HG03280 (cell line): ENCODE measurements at regions not wholly inside any gene's neighbourhood (a gene's known extent, or its start where the extent isn't known, plus 50 kb on each side); places are given as distances from the start of the nearest gene placed in this dataset.

Experiments
- ATAC-seq: cut with Tn5 transposase; IDR thresholded peaks from one replicate; pipeline ENCODE4 v1.9.1; 2021; ENCODE audit warnings: mild to moderate bottlenecking, moderate library complexity; ENCODE audit not compliant: unreplicated experiment

DNA sequence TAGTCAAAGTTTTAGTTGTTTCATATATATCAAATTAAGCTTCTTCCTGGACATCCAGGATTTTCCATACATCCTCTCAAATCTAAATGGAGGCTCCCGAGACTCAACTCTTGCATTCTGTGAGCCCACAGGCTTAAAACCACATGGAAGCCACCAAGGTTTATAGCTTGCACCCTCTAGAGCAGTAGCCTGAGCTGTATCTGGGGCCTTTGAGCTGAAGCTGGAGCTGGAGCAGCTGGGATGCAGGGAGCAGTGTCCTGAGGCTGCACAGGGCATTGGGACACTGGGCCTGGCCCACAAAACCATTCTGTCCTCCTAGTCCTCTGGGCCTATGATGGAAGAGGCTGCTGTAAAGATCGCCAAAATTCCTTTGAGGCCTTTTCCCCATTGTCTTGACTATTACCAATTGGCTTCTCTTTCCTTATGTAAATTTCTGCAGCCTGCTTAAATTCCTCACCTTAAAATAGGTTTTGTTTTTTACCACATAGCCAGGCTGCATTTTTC is 151.0 kb downstream of the COX7C start:
- no peak for ATAC-seq

DNA sequence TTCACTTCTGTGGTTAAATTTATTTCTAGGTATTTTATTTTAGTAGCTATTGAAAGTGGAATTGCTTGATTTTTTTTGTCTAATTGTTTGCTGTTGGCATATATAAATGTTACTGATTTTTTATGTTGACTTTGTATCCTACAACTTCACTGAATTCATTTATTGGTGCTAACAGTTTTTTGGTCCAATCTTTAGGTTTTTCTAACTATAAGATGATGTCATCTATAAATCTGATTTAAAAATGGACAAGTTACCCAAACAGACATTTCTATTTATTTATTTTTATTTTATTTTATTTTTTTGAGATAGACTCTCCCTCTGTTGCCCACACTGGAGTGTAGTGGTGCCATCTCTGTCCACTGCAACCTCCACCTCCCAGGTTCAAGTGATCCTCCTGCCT is 162.3 kb downstream of the COX7C start:
- ATAC-seq: no peak

DNA sequence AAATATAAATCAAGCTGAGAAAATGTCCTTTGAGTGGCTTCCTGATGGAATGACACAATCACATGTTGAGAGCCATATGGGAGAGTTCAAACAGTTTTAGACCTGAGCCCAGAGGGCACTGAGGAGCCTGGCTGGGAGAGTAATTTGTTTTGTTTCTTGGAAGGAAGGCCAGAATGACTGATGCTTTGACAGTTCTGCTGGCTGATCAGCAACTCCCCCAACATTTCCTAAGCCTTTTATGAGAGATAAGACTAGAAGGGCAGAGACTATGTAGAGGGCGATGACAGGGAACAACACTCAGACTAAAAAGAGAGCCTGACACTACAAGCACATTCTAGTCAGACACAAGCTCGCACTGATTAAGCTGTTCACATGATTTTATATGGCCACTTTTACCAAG is 169.2 kb downstream of the COX7C start:
- ATAC-seq: no peak

DNA sequence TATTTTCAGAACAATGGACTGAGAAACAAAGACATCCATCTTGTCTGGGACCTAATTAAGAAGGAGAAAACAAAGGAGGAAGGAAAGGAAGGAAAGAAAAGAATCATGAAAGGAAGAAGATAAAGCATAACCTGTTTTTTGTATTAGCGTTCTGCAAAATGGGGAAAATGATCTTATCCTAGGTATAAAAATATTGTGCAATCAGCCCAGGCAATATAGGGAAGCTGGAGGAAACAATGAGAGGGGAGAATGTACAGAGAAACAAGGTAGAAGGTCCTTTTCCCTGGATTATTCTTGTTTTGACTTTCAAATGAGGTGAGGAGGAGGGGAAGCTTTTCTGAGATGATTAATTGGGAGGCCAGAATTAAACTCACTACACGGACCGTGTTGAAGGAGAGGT is 177.9 kb downstream of the COX7C start:
- no peak for ATAC-seq

DNA sequence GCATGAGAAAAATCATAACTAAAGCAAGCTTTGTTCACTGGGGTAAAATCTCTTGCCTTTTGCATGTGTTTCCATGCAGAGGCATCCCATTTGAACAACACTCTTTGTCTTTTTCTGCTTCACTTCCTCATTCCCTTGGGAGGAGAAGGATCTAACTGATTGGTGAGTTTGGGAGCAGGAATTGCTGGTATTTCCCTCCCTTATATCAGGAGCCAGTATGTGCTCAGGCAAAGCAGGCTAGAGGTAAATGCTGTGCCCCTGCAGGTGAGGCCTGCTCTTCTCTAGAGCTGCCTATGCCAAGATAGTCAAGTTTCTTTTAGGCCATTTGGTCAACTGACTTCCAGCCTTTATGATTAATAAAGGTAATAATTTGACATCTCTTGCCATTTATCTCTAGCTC is 179.9 kb downstream of the COX7C start:
- no peak for ATAC-seq

DNA sequence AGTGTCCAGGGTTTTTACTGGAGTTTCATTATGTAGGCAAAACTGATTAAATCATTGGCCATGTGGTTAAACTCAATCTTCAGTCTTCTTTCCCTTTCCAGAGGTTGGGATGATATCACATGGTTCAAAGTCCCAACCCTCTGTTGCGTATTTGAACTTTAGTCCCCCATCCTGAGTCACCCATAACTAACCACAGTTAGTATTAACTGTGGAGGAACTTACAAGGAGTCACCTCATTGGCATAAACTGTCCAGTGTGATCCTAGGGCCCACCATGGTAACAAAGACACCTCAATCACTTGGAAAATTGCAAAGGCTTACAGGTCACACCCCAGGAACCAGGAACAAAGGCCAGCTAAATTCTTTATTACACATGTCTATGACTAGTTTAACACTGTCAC is 188.5 kb downstream of the COX7C start:
- ATAC-seq: no peak

- no peak for ATAC-seq
These were observed 189.6 kb downstream of the COX7C start for GRCh38 chr5:86807046-86808031.

DNA sequence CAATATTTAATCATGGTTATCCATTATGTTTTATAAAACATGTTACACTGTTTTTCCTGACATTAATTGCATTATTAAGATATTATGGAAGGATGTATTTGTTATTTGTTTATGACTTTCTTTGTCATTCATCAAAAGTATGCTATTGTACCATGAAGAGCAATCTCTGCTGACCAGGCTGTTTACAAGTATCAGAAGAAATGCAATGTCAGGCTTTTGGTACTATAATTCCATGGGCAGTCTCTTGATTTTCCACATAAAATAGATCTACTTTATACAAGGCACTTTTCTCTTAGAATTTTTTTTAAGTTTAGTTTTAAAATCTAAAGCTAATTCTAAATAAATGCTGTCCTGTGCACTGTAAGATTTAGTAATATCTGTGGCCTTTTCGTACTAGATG is 196.6 kb downstream of the COX7C start:
- ATAC-seq: no peak

DNA sequence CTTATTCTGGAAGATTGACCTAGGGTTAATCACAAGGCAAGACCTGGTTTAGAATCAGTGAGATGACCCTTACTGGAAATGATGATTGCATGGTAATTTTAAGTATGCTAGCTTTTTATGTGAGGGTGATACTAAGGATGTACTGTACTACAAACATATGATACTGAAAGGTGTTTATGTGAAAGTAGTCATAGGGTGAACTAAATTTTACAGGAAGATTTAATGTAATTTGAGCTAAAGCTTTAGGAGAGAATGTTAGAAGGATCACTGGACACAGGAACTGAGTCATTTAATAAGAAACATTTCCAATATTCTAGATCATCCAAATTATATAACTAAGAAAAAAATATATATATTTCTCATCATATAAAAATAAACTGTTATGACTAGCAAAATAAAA is 197.2 kb downstream of the COX7C start:
- ATAC-seq: no peak

DNA sequence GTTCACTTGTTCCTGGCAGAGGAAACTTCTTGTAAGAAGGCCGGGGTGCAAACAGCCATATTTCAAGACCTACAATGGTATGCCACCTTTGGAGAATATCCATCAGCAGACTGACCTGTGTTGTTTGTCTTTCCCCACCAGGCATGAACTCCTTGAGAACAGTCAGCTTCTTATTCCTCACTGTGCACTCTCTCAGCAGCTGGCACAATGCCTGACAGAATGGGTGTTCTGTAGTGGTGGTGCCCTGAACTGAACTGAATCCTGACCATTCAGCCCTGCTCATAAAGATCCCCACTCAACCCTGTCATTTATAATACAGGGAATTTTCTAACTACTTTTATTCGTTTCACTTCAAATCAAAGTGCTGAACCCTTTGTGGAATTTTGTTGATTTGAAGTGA is 206.9 kb downstream of the COX7C start:
- ATAC-seq: no peak

GRCh38 chr5:86831128-86831527 is 213.4 kb downstream of the COX7C start:
- ATAC-seq: no peak

DNA sequence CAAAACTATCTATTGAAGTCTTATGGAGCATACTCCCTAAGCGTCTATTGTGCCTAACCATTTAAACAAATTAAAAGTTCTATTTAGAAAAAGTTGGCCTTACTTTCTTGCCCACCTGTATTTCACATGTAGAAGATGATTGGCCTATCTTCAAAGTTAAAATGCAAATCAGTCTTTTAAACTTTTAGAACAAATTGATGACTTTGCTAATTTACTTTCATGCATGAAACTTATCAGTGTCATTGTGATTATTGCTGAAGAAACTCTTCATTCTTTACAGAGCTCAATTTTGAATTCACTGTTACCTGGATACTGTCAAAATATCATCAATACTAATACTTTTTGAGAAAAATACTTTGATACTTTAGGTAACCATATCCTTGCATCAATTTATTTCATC is 216.1 kb downstream of the COX7C start:
- no peak for ATAC-seq

GRCh38 chr5:86837610-86838009 is 219.9 kb downstream of the COX7C start:
- no peak for ATAC-seq

- no peak for ATAC-seq
These were observed 220.3 kb downstream of the COX7C start for GRCh38 chr5:86838083-86838482.

GRCh38 chr5:86841000-86841644 is 223.4 kb downstream of the COX7C start:
- ATAC-seq: no peak

DNA sequence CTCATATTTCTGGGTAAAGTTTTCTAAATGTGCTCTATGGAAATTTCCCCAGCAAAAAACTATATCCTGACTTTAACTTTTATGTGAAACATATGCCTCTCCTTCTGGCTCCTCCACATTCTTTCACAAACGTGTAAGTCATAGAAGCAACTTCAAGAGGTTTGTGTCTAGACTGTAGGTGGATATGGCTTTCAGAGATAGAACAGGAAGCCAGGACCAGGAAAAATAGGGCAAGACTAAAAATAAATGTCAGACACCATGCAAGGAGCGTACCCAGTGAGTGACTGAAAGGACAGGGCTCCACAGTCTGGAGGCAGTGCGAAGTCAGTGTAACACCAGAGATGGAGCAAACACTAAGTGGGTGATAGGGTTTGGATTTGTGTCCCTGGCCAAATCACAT is 240.7 kb downstream of the COX7C start:
- ATAC-seq: no peak

DNA sequence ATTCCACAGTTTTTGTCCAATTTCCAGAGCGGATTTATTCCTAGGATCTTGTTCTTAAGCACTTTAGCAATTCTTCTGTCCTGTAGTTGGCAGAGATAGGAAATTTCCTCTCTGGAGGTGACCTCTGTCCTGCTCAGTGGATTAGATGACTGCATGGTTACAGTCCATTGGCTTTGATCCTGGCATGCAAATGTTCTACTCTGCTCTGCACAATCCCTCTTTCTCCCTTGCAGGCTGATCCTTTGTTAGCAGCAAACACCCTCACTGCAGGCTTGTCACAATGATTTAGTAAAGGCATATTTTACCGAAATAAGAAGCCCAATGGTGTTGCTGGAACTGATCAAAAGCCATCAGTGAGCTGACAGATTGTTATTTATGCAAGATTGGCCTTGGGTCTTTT is 243.8 kb downstream of the COX7C start:
- ATAC-seq: no peak

GRCh38 chr5:86862093-86862492 is 244.4 kb downstream of the COX7C start:
- ATAC-seq: no peak

GRCh38 chr5:86864051-86864450 is 246.3 kb downstream of the COX7C start:
- no peak for ATAC-seq

- ATAC-seq: no peak
These were observed 247.6 kb downstream of the COX7C start for GRCh38 chr5:86865256-86865785.

DNA sequence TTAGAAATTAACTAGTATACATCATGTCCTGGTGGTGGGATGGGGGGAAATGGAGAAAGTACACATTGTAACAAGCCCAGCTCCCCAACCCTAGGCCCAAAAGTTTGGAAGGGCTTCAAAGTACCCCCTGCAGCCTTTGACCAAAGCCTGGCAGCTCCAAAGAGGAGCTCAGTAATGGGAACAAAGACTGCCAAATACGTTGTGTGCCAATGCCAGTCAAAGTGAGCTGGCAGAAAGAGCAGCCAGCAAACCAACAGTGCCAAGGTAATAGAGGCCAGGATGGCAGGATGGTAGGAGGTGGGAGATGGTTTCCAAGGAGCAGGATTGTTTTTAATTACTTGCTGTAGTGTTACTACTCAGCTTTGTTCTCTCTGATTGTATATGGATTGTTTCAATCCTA is 248.3 kb downstream of the COX7C start:
- ATAC-seq: no peak

DNA sequence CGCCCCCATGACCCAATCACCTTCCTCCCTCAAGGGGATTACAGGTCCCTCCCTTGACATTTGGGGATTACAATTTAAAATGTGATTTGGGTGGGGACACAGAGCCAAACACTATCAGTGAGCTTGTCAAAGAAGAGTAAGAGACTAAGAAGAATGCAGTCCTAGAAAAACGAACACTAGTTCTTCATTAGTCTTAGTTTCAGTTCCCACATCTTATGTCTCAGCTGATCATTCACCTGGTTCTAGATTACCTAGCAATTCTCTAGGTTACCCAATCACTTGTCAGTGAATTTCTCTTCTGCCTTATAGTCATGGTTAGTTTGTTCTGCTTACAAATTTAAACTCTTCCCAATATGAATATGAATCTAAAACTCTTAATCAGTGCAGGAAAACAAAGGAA is 251.5 kb downstream of the COX7C start:
- ATAC-seq: no peak
